Naive thymus-derived CD4-positive, alpha-beta T cell (primary cell): ENCODE measurements at regions not wholly inside any gene's neighbourhood (a gene's known extent, or its start where the extent isn't known, plus 50 kb on each side); places are given as distances from the start of the nearest gene placed in this dataset.

ENCODE experiments used
- ATAC-seq: fragments of 150-1000 bp; cut with Tn5 transposase; 2 replicates; pipeline ENCODE4 v1.10.0; 2021; ENCODE audit warnings: mild to moderate bottlenecking, moderate library complexity
- CTCF ChIA-PET: fragments of 350-600 bp; sonication (Branson Sonifier 250); formaldehyde crosslinking; loops from one replicate; lab custom pipeline; 2021; ENCODE audit warnings: antibody characterized with exemption; lab: Charles Lee
- POLR2A ChIA-PET: fragments of 350-600 bp; sonication (Branson Sonifier 250); formaldehyde crosslinking; loops from one replicate; lab custom pipeline; 2021; ENCODE audit warnings: antibody characterized with exemption, inconsistent platforms; lab: Charles Lee
- DNase-seq, 9 donors: peaks; one replicate each; pipeline versions ENCODE4 v3.0.0 to v3.0.0-alpha.2; 2020 to 2022; ENCODE audit warnings: mixed read lengths in 1 of 9
- H3K27ac ChIP-seq: one replicate; pipeline ENCODE4 v1.7.0; 2013; ENCODE audit warnings: mild to moderate bottlenecking, low read depth, low read length, moderate library complexity
- H3K27me3 ChIP-seq, 2 donors: one replicate each; pipeline ENCODE4 v1.7.0; 2013; ENCODE audit warnings: low read length in 2 of 2, mild to moderate bottlenecking in 2 of 2, moderate library complexity in 2 of 2; ENCODE audit not compliant: control insufficient read depth in 2 of 2, insufficient read depth in 2 of 2
- H3K36me3 ChIP-seq, 3 experiments: 1 replicate in 2 of 3; 2 replicates in 1 of 3; pipeline ENCODE4 v1.7.0; 2013; ENCODE audit warnings: low read length in 3 of 3, mild to moderate bottlenecking in 3 of 3, moderate library complexity in 1 of 3; ENCODE audit not compliant: insufficient read depth in 3 of 3, control insufficient read depth in 2 of 3
- H3K4me1 ChIP-seq, 2 donors: one replicate each; pipeline ENCODE4 v1.7.0; 2013; ENCODE audit warnings: low read length in 2 of 2, mild to moderate bottlenecking in 2 of 2, moderate library complexity in 1 of 2; ENCODE audit not compliant: control insufficient read depth in 2 of 2, insufficient read depth in 2 of 2
- H3K4me3 ChIP-seq: 2 replicates; pipeline ENCODE4 v1.7.0; 2013; ENCODE audit warnings: mild to moderate bottlenecking, low read length
- H3K9me3 ChIP-seq, 3 experiments: 1 replicate in 2 of 3; 2 replicates in 1 of 3; pipeline ENCODE4 v1.7.0; 2013; ENCODE audit warnings: low read length in 3 of 3; ENCODE audit not compliant: control insufficient read depth in 2 of 3
- H3K27ac Mint-ChIP-seq, 9 donors: one replicate each; pipeline ENCODE4 v1.8.0; 2020 to 2022; ENCODE audit warnings: mixed read lengths in 9 of 9, mild to moderate bottlenecking in 8 of 9, moderate library complexity in 5 of 9, inconsistent platforms in 2 of 9
- H3K27me3 Mint-ChIP-seq, 5 donors: one replicate each; pipeline ENCODE4 v1.8.0; 2021 to 2022; ENCODE audit warnings: mixed read lengths in 5 of 5, mild to moderate bottlenecking in 1 of 5
- H3K36me3 Mint-ChIP-seq, 5 donors: one replicate each; pipeline ENCODE4 v1.8.0; 2020 to 2022; ENCODE audit warnings: mixed read lengths in 5 of 5, mild to moderate bottlenecking in 3 of 5, inconsistent platforms in 1 of 5
- H3K4me1 Mint-ChIP-seq, 7 donors: one replicate each; pipeline ENCODE4 v1.8.0; 2020 to 2022; ENCODE audit warnings: mixed read lengths in 7 of 7, mild to moderate bottlenecking in 3 of 7, inconsistent platforms in 1 of 7
- H3K4me3 Mint-ChIP-seq, 10 donors: one replicate each; pipeline ENCODE4 v1.8.0; 2020 to 2022; ENCODE audit warnings: mild to moderate bottlenecking in 10 of 10, mixed read lengths in 10 of 10, moderate library complexity in 6 of 10, inconsistent platforms in 2 of 10
- H3K9me3 Mint-ChIP-seq, 11 donors: one replicate each; pipeline ENCODE4 v1.8.0; 2020 to 2022; ENCODE audit warnings: mixed read lengths in 11 of 11, mild to moderate bottlenecking in 4 of 11, inconsistent platforms in 1 of 11, moderate library complexity in 1 of 11
- intact Hi-C, 2 donors: fragments of 100-400 bp; cut with micrococcal nuclease; formaldehyde crosslinking; loops; one replicate each; pipeline ENCODE4 v1.15.1; 2023

DNA sequence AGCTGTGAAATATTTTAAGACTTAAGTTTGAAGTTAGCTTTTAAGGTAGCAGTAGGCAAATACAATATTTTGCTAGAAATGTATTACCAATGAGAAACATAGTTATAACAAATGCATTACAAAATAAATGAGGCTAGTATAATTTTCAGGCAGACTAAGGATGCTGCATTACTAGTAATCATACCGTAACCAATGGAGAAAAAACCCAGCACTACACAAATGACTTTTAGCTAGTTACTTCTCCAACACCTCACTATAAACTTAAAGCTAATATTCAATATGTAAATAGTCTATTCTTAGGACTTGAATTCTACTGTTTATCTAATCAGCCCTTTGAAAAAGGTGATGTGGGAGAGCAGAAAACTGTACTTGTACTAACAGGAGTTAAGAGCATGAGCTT lies 285.3 kb upstream of the KLF14 start:
- Histone ChIP-seq H3K27me3 (no peaks in the 10 kb centered on the region), H3K36me3 (peaks cover 0 to 4% (median 0%) of the 10 kb centered on the region in 3 experiments), H3K27ac (no peak overlapping the region), H3K9me3 (no peaks in the 10 kb centered on the region), H3K4me3 (no peak overlapping the region), H3K4me1 (peaks cover 41 to 60% of the 10 kb centered on the region in 2 donors)
- H3K27ac Mint-ChIP-seq: peak overlapping the region in 7 of 9 donors; percentile 16 to 76 (median 35)
- peaks cover 7 to 41% (median 32%) of the 10 kb centered on the region in 5 donors for H3K36me3 Mint-ChIP-seq
- peaks cover 44 to 94% (median 89%) of the 10 kb centered on the region in 7 donors for H3K4me1 Mint-ChIP-seq
- ChIA-PET CTCF (interaction anchor here (0.6 kb wide), 2 partner anchors 16 to 1513 kb away, joined by 3 read pairs; no protein-coding TSS in a partner anchor), POLR2A (interaction anchor here (0.6 kb wide), 1 partner anchor 111 kb away, joined by 3 read pairs; no protein-coding TSS in a partner anchor)
- H3K27me3 Mint-ChIP-seq: no peaks in the 10 kb centered on the region
- H3K9me3 Mint-ChIP-seq: peaks cover 0 to 4% (median 0%) of the 10 kb centered on the region in 11 donors
- H3K4me3 Mint-ChIP-seq: peak overlapping the region in 2 of 10 donors; percentile 5 to 71
- intact Hi-C loops: no loop called here
- ATAC-seq (no peak), DNase-seq (no peak)

DNA sequence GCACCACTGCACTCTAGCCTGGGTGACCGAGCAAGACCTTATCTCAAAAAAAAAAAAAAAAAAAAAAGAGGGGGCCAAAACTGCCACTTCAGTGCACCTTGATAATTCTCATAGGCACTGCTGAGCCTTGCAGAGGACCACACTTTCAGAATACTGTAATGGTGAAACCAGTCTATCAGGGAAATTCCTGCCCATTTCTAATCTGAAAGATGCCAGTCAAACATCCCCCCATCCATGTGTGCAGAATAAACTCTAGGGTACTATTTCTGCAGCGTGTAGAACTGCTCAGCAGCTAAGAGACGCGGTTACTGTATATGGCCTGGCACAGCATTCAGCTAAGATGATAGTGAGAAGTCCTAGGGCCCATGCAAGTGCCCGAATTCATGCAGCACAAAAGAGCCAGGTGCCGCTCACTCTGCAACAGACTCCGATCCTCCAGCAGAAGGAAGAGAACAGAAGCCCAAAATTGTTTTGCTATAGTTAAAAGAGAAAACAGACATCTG lies 286.8 kb upstream of the KLF14 start:
- ATAC-seq: peak; percentile 26
- Mint-ChIP-seq H3K4me1 (peaks cover 44 to 96% (median 85%) of the 10 kb centered on the region in 7 donors), H3K27me3 (no peaks in the 10 kb centered on the region), H3K36me3 (peaks cover 7 to 40% (median 30%) of the 10 kb centered on the region in 5 donors), H3K27ac (peak overlapping the region; percentile 71 to 90 (median 76)), H3K9me3 (peaks cover 0 to 4% (median 0%) of the 10 kb centered on the region in 11 donors), H3K4me3 (peak overlapping the region; percentile 34 to 76 (median 66))
- no peak overlapping the region for H3K4me3 ChIP-seq
- peaks cover 0 to 4% (median 0%) of the 10 kb centered on the region in 3 experiments for H3K36me3 ChIP-seq
- intact Hi-C loops: loop anchor here (1.0 to 2.0 kb wide), 2 partner anchors 9 to 14 kb away; no protein-coding TSS in a partner anchor
- ChIA-PET POLR2A (interaction anchor here (0.6 kb wide), 1 partner anchor 11 kb away, joined by 3 read pairs; no protein-coding TSS in a partner anchor), CTCF (no interaction called here)
- DNase-seq: no peak
- H3K27me3 ChIP-seq: no peaks in the 10 kb centered on the region
- no peaks in the 10 kb centered on the region for H3K9me3 ChIP-seq
- H3K27ac ChIP-seq: no peak overlapping the region
- peaks cover 44 to 62% of the 10 kb centered on the region in 2 donors for H3K4me1 ChIP-seq

DNA sequence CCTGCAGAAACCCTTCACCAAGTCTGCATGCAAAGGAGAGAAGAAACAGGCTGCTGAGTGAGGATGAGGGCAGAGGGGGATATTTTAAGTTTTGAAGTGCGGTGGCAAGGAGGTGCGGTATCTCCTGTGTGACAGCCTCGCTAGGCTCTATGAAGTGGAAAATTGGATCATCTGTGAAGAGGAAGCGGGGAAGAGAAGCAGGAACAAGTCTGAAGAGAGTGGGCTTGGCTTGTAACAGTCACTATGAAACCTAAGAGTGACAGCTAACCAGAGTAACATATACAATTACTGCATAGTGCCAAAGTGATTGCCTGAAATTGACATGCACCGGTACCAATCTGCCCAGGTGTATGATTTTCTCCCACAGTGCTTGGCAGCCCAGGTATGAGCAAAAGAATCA lies 287.5 kb upstream of the KLF14 start:
- Mint-ChIP-seq H3K27ac (peak overlapping the region; percentile 71 to 90 (median 76)), H3K9me3 (peaks cover 0 to 4% (median 0%) of the 10 kb centered on the region in 11 donors), H3K36me3 (peaks cover 7 to 40% (median 30%) of the 10 kb centered on the region in 5 donors), H3K4me1 (peaks cover 46 to 96% (median 85%) of the 10 kb centered on the region in 7 donors), H3K27me3 (no peaks in the 10 kb centered on the region), H3K4me3 (peak overlapping the region; percentile 34 to 76 (median 62))
- Histone ChIP-seq H3K27ac (peak overlapping the region; percentile 23), H3K36me3 (peaks cover 0 to 4% (median 0%) of the 10 kb centered on the region in 3 experiments), H3K4me3 (peak overlapping the region; percentile 14), H3K27me3 (no peaks in the 10 kb centered on the region), H3K4me1 (peaks cover 44 to 58% of the 10 kb centered on the region in 2 donors), H3K9me3 (no peaks in the 10 kb centered on the region)
- POLR2A ChIA-PET: interaction anchor here (0.6 kb wide), 1 partner anchor 12 kb away, joined by 3 read pairs; no protein-coding TSS in a partner anchor
- DNase-seq: no peak
- peak; percentile 23 for ATAC-seq
- intact Hi-C loops: loop anchor here (1.0 to 2.0 kb wide), 2 partner anchors 9 to 13 kb away; no protein-coding TSS in a partner anchor
- CTCF ChIA-PET: interaction anchor here (0.7 kb wide), 1 partner anchor 9 kb away, joined by 3 read pairs; no protein-coding TSS in a partner anchor

DNA sequence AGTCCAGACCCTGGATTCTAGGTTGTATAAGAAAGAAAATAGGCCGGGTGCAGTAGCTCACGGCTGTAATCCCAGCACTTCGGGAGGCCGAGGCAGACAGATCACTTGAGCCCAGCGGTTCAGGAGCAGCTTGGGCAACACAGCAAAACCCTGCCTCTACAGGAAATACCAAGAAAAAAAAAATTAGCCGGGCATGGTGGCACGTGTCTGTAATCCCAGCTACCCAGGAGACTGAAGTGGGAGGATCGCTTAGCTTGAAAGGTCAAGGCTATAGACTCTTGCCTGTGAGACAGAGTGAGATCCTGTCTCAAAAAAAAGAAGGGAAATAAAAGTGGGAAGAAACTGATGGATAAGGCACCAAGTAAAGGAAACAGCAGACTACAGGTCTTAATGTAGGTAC lies 287.9 kb upstream of the KLF14 start:
- peaks cover 0 to 4% (median 0%) of the 10 kb centered on the region in 11 donors for H3K9me3 Mint-ChIP-seq
- peak overlapping the region; percentile 71 to 90 (median 76) for H3K27ac Mint-ChIP-seq
- ATAC-seq (no peak), DNase-seq (no peak)
- peaks cover 43 to 60% of the 10 kb centered on the region in 2 donors for H3K4me1 ChIP-seq
- peak overlapping the region; percentile 34 to 76 (median 62) for H3K4me3 Mint-ChIP-seq
- H3K27me3 ChIP-seq: no peaks in the 10 kb centered on the region
- peaks cover 0 to 4% (median 0%) of the 10 kb centered on the region in 3 experiments for H3K36me3 ChIP-seq
- H3K27ac ChIP-seq: peak overlapping the region; percentile 23
- peaks cover 7 to 39% (median 30%) of the 10 kb centered on the region in 5 donors for H3K36me3 Mint-ChIP-seq
- H3K4me1 Mint-ChIP-seq: peaks cover 50 to 96% (median 86%) of the 10 kb centered on the region in 7 donors
- POLR2A ChIA-PET: no interaction called here
- H3K9me3 ChIP-seq: no peaks in the 10 kb centered on the region
- CTCF ChIA-PET: interaction anchor here (0.7 kb wide), 1 partner anchor 9 kb away, joined by 3 read pairs; no protein-coding TSS in a partner anchor
- H3K4me3 ChIP-seq: peak overlapping the region; percentile 14
- H3K27me3 Mint-ChIP-seq: no peaks in the 10 kb centered on the region
- intact Hi-C loops: loop anchor here (1.0 to 2.0 kb wide), 2 partner anchors 10 to 13 kb away; no protein-coding TSS in a partner anchor

DNA sequence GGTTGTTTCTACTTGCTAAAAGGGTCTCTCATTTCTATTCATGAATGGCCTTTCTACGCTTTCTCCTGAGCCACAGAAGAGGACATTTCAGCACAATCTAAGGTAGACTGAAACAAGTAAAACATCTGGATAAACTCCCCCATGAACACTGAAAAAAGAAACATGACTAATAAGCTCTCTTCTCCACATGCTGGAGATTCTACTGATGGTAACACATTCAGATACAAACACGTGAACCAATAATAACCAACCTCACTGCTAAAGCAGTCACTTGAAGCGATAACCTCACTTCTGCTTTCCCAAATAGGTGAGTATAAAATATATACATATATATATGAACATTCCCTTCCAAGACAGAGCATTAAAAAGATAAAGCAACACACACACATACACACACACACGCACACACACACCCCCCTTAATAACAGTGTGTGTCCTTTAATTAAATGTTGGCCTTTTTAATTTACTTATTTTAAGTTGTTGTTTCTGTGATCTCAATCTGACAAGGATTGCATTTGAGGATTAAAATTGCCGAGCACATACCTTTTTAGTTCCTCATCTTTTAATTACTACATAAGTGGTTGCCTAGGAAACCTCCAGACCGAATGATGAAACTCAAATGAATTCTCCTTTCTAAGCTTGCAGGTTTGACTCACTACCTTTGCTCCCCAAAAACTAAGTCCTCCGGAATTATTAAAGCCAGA lies 292.4 kb upstream of the KLF14 start:
- ChIA-PET CTCF (interaction anchor here (0.5 to 1.3 kb wide), 3 partner anchors 44 to 349 kb away, joined by 3 to 4 read pairs (median 3); no protein-coding TSS in a partner anchor), POLR2A (no interaction called here)
- no peak overlapping the region for H3K4me3 ChIP-seq
- ATAC-seq (no peak), DNase-seq (no peak)
- Mint-ChIP-seq H3K4me1 (peaks cover 44 to 96% (median 92%) of the 10 kb centered on the region in 7 donors), H3K27me3 (no peaks in the 10 kb centered on the region), H3K9me3 (peaks cover 0 to 5% (median 0%) of the 10 kb centered on the region in 11 donors), H3K36me3 (peaks cover 8 to 36% (median 32%) of the 10 kb centered on the region in 5 donors), H3K27ac (peak overlapping the region in 8 of 9 donors; percentile 14 to 79 (median 30)), H3K4me3 (peak overlapping the region in 5 of 10 donors; percentile 40 to 52 (median 47))
- H3K27me3 ChIP-seq: no peaks in the 10 kb centered on the region
- intact Hi-C loops: no loop called here
- no peaks in the 10 kb centered on the region for H3K9me3 ChIP-seq
- H3K4me1 ChIP-seq: peaks cover 55 to 56% of the 10 kb centered on the region in 2 donors
- no peaks in the 10 kb centered on the region for H3K36me3 ChIP-seq
- H3K27ac ChIP-seq: no peak overlapping the region

- peak overlapping the region in 8 of 10 donors; percentile 12 to 50 (median 43) for H3K4me3 Mint-ChIP-seq
- H3K4me1 ChIP-seq: peaks cover 49 to 56% of the 10 kb centered on the region in 2 donors
- DNase-seq: peak in 1 of 9 donors; percentile 48
- H3K36me3 ChIP-seq: no peaks in the 10 kb centered on the region
- H3K9me3 Mint-ChIP-seq: peaks cover 0 to 4% (median 0%) of the 10 kb centered on the region in 11 donors
- no peaks in the 10 kb centered on the region for H3K9me3 ChIP-seq
- peaks cover 8 to 34% (median 24%) of the 10 kb centered on the region in 5 donors for H3K36me3 Mint-ChIP-seq
- peak; percentile 51 for ATAC-seq
- intact Hi-C loops: no loop called here
- H3K27me3 ChIP-seq: no peaks in the 10 kb centered on the region
- H3K4me3 ChIP-seq: no peak overlapping the region
- ChIA-PET POLR2A (no interaction called here), CTCF (interaction anchor here (1.1 kb wide), 1 partner anchor 348 kb away, joined by 3 read pairs; no protein-coding TSS in a partner anchor)
- H3K27ac Mint-ChIP-seq: peak overlapping the region; percentile 19 to 79 (median 54)
- no peaks in the 10 kb centered on the region for H3K27me3 Mint-ChIP-seq
- peaks cover 44 to 96% (median 91%) of the 10 kb centered on the region in 7 donors for H3K4me1 Mint-ChIP-seq
- H3K27ac ChIP-seq: no peak overlapping the region
Measured at GRCh38 chr7:131027287-131027773, 293.3 kb upstream of the KLF14 start.
